IMR-90 (cell line): ENCODE measurements at regions not wholly inside any gene's neighbourhood (a gene's known extent, or its start where the extent isn't known, plus 50 kb on each side); places are given as distances from the start of the nearest gene placed in this dataset.

Experiments
- ATAC-seq: fragments of 200-7000 bp; cut with Tn5 transposase; 2 replicates; pipeline ENCODE4 v1.9.1; 2020; ENCODE audit warnings: low read depth, mild to moderate bottlenecking, moderate library complexity
- BruUV-seq: library from RNA; stranded (reverse); fragments of 400-500 nt; replicated peaks from 2 replicates; lab custom pipeline; 2021; lab: Mats Ljungman, UMichigan
- CTCF ChIA-PET: fragments of 300-600 bp; formaldehyde crosslinking; extraction: SDS; loops from one replicate; lab custom pipeline; 2021; ENCODE audit warnings: antibody characterized with exemption; lab: Yijun Ruan, JAX
- POLR2A ChIA-PET: fragments of 300-600 bp; sonication (Branson Sonifier 250); formaldehyde crosslinking; loops from one replicate; lab custom pipeline; 2022; ENCODE audit warnings: antibody characterized with exemption; ENCODE audit not compliant: unreplicated experiment; lab: Charles Lee
- DNase-seq: peaks from one replicate; pipeline ENCODE4 v3.0.0; 2013
- H2AFZ ChIP-seq: replicated peaks from 2 replicates; pipeline ENCODE3; 2013; ENCODE audit warnings: low read length, mild to moderate bottlenecking; ENCODE audit not compliant: poor library complexity
- H2AK5ac ChIP-seq: 2 replicates; pipeline ENCODE4 v1.6.1; 2013; ENCODE audit warnings: low read depth, low read length, inconsistent platforms
- H2AK9ac ChIP-seq: replicated peaks from 2 replicates; pipeline ENCODE3; 2013; ENCODE audit warnings: mild to moderate bottlenecking, low read depth, low read length, moderate library complexity; ENCODE audit not compliant: poor library complexity
- H2BK120ac ChIP-seq: 2 replicates; pipeline ENCODE4 v1.6.1; 2013; ENCODE audit warnings: low read depth, low read length, inconsistent platforms
- H2BK15ac ChIP-seq: 3 replicates; pipeline ENCODE4 v1.6.1; 2013; ENCODE audit warnings: low read depth, low read length, inconsistent platforms
- H2BK20ac ChIP-seq: 2 replicates; pipeline ENCODE4 v1.6.1; 2013; ENCODE audit warnings: low read depth, mild to moderate bottlenecking, inconsistent platforms, low read length, moderate library complexity
- H2BK5ac ChIP-seq: 2 replicates; pipeline ENCODE4 v1.6.1; 2013; ENCODE audit warnings: mild to moderate bottlenecking, low read depth, low read length, inconsistent platforms; ENCODE audit not compliant: poor library complexity, severe bottlenecking
- H3K14ac ChIP-seq: replicated peaks from 2 replicates; pipeline ENCODE4 v1.6.1; 2013; ENCODE audit warnings: low read depth, low read length, inconsistent platforms
- H3K18ac ChIP-seq: 2 replicates; pipeline ENCODE4 v1.6.1; 2013; ENCODE audit warnings: low read depth, low read length, control low read depth
- H3K23ac ChIP-seq: 2 replicates; pipeline ENCODE4 v1.6.1; 2013; ENCODE audit warnings: low read depth, low read length, inconsistent platforms
- H3K27ac ChIP-seq: 2 replicates; pipeline ENCODE4 v1.5.1; 2013; ENCODE audit warnings: mild to moderate bottlenecking, control low read depth, low read length; ENCODE audit not compliant: insufficient read depth
- H3K27me3 ChIP-seq: 2 replicates; pipeline ENCODE4 v1.6.1; 2013; ENCODE audit warnings: low read length; ENCODE audit not compliant: control insufficient read depth, insufficient read depth
- H3K36me3 ChIP-seq: 2 replicates; pipeline ENCODE4 v1.6.1; 2013; ENCODE audit warnings: low read length, mixed read lengths; ENCODE audit not compliant: control insufficient read depth, insufficient read depth
- H3K4ac ChIP-seq: 2 replicates; pipeline ENCODE4 v1.6.1; 2013; ENCODE audit warnings: low read depth, low read length, inconsistent platforms
- H3K4me1 ChIP-seq: 2 replicates; pipeline ENCODE4 v1.6.1; 2013; ENCODE audit warnings: low read length, mixed read lengths; ENCODE audit not compliant: control insufficient read depth, insufficient read depth
- H3K4me2 ChIP-seq: 2 replicates; pipeline ENCODE4 v1.6.1; 2013; ENCODE audit warnings: low read depth, mild to moderate bottlenecking, control low read depth, low read length, moderate library complexity
- H3K4me3 ChIP-seq: 2 replicates; pipeline ENCODE4 v1.5.1; 2013; ENCODE audit warnings: low read depth, mild to moderate bottlenecking, control low read depth, low read length, moderate library complexity; ENCODE audit not compliant: insufficient read depth
- H3K56ac ChIP-seq: 2 replicates; pipeline ENCODE4 v1.6.1; 2013; ENCODE audit warnings: low read length, inconsistent platforms; ENCODE audit not compliant: insufficient read depth; ENCODE audit errors: extremely low read depth
- H3K79me1 ChIP-seq, 2 experiments: 2 replicates each; pipeline ENCODE4 v1.6.1; 2013; ENCODE audit warnings: low read length in 2 of 2, inconsistent platforms in 1 of 2, low read depth in 1 of 2
- H3K9ac ChIP-seq: 2 replicates; pipeline ENCODE4 v1.6.1; 2013; ENCODE audit warnings: low read depth, low read length, control low read depth
- H3K9me1 ChIP-seq: 2 replicates; pipeline ENCODE4 v1.6.1; 2013; ENCODE audit warnings: low read length, inconsistent platforms; ENCODE audit not compliant: insufficient read depth
- H3K9me3 ChIP-seq: 2 replicates; pipeline ENCODE4 v1.6.1; 2013; ENCODE audit warnings: low read length; ENCODE audit not compliant: control insufficient read depth, insufficient read depth
- H4K20me1 ChIP-seq: 2 replicates; pipeline ENCODE4 v1.6.1; 2013; ENCODE audit warnings: low read length, inconsistent platforms; ENCODE audit not compliant: insufficient read depth
- H4K5ac ChIP-seq: 2 replicates; pipeline ENCODE4 v1.6.1; 2013; ENCODE audit warnings: mild to moderate bottlenecking, low read depth, low read length, control low read depth
- H4K8ac ChIP-seq, 2 experiments: 2 replicates each; pipeline ENCODE4 v1.6.1; 2013; ENCODE audit warnings: low read depth in 2 of 2, low read length in 2 of 2, control low read depth in 1 of 2, inconsistent platforms in 1 of 2
- H4K91ac ChIP-seq: 2 replicates; pipeline ENCODE4 v1.6.1; 2013; ENCODE audit warnings: low read depth, low read length, inconsistent platforms; ENCODE audit not compliant: insufficient read depth
- BHLHE40 ChIP-seq: fragments of 150-350 bp; IDR thresholded peaks from 2 replicates; pipeline ENCODE4 v1.6.1; 2016; ENCODE audit warnings: mild to moderate bottlenecking, low read depth, low read length
- CEBPB ChIP-seq: IDR thresholded peaks from 2 replicates; pipeline ENCODE4 v1.6.1; 2012; ENCODE audit warnings: low read depth, low read length, improper control_type of control experiment
- CHD1 ChIP-seq: IDR thresholded peaks from 2 replicates; pipeline ENCODE4 v1.6.1; 2012; ENCODE audit warnings: low read depth, low read length, improper control_type of control experiment
- FOS ChIP-seq: fragments of 150-350 bp; IDR thresholded peaks from 2 replicates; pipeline ENCODE4 v1.6.1; 2016; ENCODE audit warnings: low read depth, low read length
- NFE2L2 ChIP-seq: fragments of 150-350 bp; IDR thresholded peaks from 2 replicates; pipeline ENCODE4 v1.6.1; 2016; ENCODE audit warnings: low read depth, mild to moderate bottlenecking, low read length
- POLR2A ChIP-seq: IDR thresholded peaks from 2 replicates; pipeline ENCODE4 v1.6.1; 2012; ENCODE audit warnings: mild to moderate bottlenecking, low read depth, low read length
- RAD21 ChIP-seq: IDR thresholded peaks from 2 replicates; pipeline ENCODE4 v1.6.1; 2012; ENCODE audit warnings: low read length, improper control_type of control experiment
- RFX5 ChIP-seq: IDR thresholded peaks from 2 replicates; pipeline ENCODE4 v1.8.0; 2012; ENCODE audit warnings: low read depth, mild to moderate bottlenecking, low read length, moderate library complexity
- SMC3 ChIP-seq: fragments of 150-350 bp; IDR thresholded peaks from 2 replicates; pipeline ENCODE4 v1.6.1; 2016; ENCODE audit warnings: low read depth, mild to moderate bottlenecking, antibody characterized with exemption, low read length, moderate library complexity
- USF2 ChIP-seq: fragments of 150-350 bp; IDR thresholded peaks from 2 replicates; pipeline ENCODE4 v1.6.1; 2017; ENCODE audit warnings: mild to moderate bottlenecking, antibody characterized with exemption, low read length, low read depth
- dilution Hi-C: fragments of 300-500 bp; cut with HindIII; formaldehyde crosslinking; loops from one replicate; pipeline ENCODE4 v1.14.3; 2018; ENCODE audit warnings: low sequenced_read_pairs; ENCODE audit not compliant: unreplicated experiment
- in situ Hi-C: fragments of 300-500 bp; cut with MboI; formaldehyde crosslinking; loops from 3 replicates; pipeline ENCODE4 v1.14.3; 2019; ENCODE audit warnings: low sequenced_read_pairs, inconsistent platforms, mixed read lengths
- intact Hi-C: fragments of 100-400 bp; cut with micrococcal nuclease; formaldehyde crosslinking; loops from 2 replicates; pipeline ENCODE4 v1.10.0; 2022

- no peak overlapping the region for H3K27ac ChIP-seq
- H2AK9ac ChIP-seq = no peak overlapping the region
- no peak overlapping the region for H2BK20ac ChIP-seq
- in situ Hi-C loops = no loop called here
- no peak overlapping the region for H2AFZ ChIP-seq
- no peak overlapping the region for H2BK5ac ChIP-seq
- no peak for DNase-seq
- ATAC-seq = no peak
- H3K9ac ChIP-seq = no peak overlapping the region
- H3K9me1 ChIP-seq = no peaks in the 10 kb centered on the region
- H3K14ac ChIP-seq = no peak overlapping the region
- H4K91ac ChIP-seq = no peak overlapping the region
- H2BK15ac ChIP-seq = no peak overlapping the region
- no peaks in the 10 kb centered on the region; the same call in 1 of the 2 replicates for H3K9me3 ChIP-seq
- no peak overlapping the region for H2AK5ac ChIP-seq
- no peak overlapping the region for H3K4me2 ChIP-seq
- H3K79me1 ChIP-seq = no peaks in the 10 kb centered on the region
- no peak overlapping the region for H3K56ac ChIP-seq
- H4K20me1 ChIP-seq = no peaks in the 10 kb centered on the region
- intact Hi-C loops = no loop called here
- H3K27me3 ChIP-seq = no peaks in the 10 kb centered on the region
- no peak overlapping the region for H2BK120ac ChIP-seq
- BruUV-seq = no TSS peak
- no peaks in the 10 kb centered on the region for H3K36me3 ChIP-seq
- no peak overlapping the region for H3K23ac ChIP-seq
- CTCF ChIA-PET = no interaction called here
- H3K4me3 ChIP-seq = no peak overlapping the region
- H4K8ac ChIP-seq = no peak overlapping the region
- dilution Hi-C loops = no loop called here
- H3K4me1 ChIP-seq = no peaks in the 10 kb centered on the region
- POLR2A ChIA-PET = no interaction called here
- TF ChIP-seq RAD21 = no peak
- TF ChIP-seq SMC3 = no peak
- TF ChIP-seq USF2 = no peak
- TF ChIP-seq CHD1 = no peak
- TF ChIP-seq BHLHE40 = no peak
- no peak for TF ChIP-seq CEBPB
- no peak for TF ChIP-seq NFE2L2
- TF ChIP-seq RFX5 = no peak
- no peak for TF ChIP-seq POLR2A
- TF ChIP-seq FOS = no peak
- no peak overlapping the region for H3K4ac ChIP-seq
- no peak overlapping the region for H3K18ac ChIP-seq
- no peak overlapping the region for H4K5ac ChIP-seq
Observed at GRCh38 chr18:70700496-70700895, 411.7 kb downstream of the SOCS6 start.
